HG02571 (cell line): ENCODE measurements at regions not wholly inside any gene's neighbourhood (a gene's known extent, or its start where the extent isn't known, plus 50 kb on each side); places are given as distances from the start of the nearest gene placed in this dataset.

Source experiments
- ATAC-seq: cut with Tn5 transposase; IDR thresholded peaks from one replicate; pipeline ENCODE4 v1.9.1; 2021; ENCODE audit warnings: mild to moderate bottlenecking, moderate library complexity; ENCODE audit not compliant: unreplicated experiment

GRCh38 chr7:17638727-17639126, 301.6 kb downstream of the SNX13 start:
- no peak for ATAC-seq

- no peak for ATAC-seq
These were observed 299.4 kb downstream of the SNX13 start for GRCh38 chr7:17640730-17641377.

- no peak for ATAC-seq
These were observed 294.8 kb downstream of the SNX13 start for GRCh38 chr7:17645500-17645899.

- ATAC-seq, result no peak
These were observed 293.9 kb downstream of the SNX13 start for GRCh38 chr7:17646253-17646956.

- no peak for ATAC-seq
These were observed 289.0 kb downstream of the SNX13 start for GRCh38 chr7:17651341-17651740.

GRCh38 chr7:17651863-17652385, 288.4 kb downstream of the SNX13 start:
- no peak for ATAC-seq

GRCh38 chr7:17654940-17655339, 285.4 kb downstream of the SNX13 start:
- no peak for ATAC-seq

GRCh38 chr7:17659126-17659525, 281.2 kb downstream of the SNX13 start:
- ATAC-seq, result no peak

GRCh38 chr7:17660116-17660515, 280.2 kb downstream of the SNX13 start:
- no peak for ATAC-seq

- no peak for ATAC-seq
These were observed 278.2 kb downstream of the SNX13 start for GRCh38 chr7:17661982-17662585.

- no peak for ATAC-seq
These were observed 277.1 kb downstream of the SNX13 start for GRCh38 chr7:17663061-17663675.

GRCh38 chr7:17665029-17665428, 275.3 kb downstream of the SNX13 start:
- ATAC-seq, result no peak

- ATAC-seq, result no peak
These were observed 272.2 kb downstream of the SNX13 start for GRCh38 chr7:17668122-17668521.

- no peak for ATAC-seq
These were observed 271.1 kb downstream of the SNX13 start for GRCh38 chr7:17669204-17669603.

- ATAC-seq, result no peak
These were observed 268.3 kb downstream of the SNX13 start for GRCh38 chr7:17671956-17672355.

- no peak for ATAC-seq
These were observed 267.5 kb downstream of the SNX13 start for GRCh38 chr7:17672783-17673182.

- ATAC-seq, result no peak
These were observed 265.9 kb downstream of the SNX13 start for GRCh38 chr7:17674166-17674942.

- ATAC-seq, result no peak
These were observed 265.2 kb downstream of the SNX13 start for GRCh38 chr7:17674943-17675608.

GRCh38 chr7:17677408-17677807, 262.9 kb downstream of the SNX13 start:
- no peak for ATAC-seq

- ATAC-seq, result no peak
These were observed 261.4 kb downstream of the SNX13 start for GRCh38 chr7:17678896-17679295.
